Gastrocnemius medialis (tissue), 4 donors: ENCODE measurements at regions not wholly inside any gene's neighbourhood (a gene's known extent, or its start where the extent isn't known, plus 50 kb on each side); places are given as distances from the start of the nearest gene placed in this dataset.

Experiments used
- ATAC-seq, 2 donors: fragments of 150-250 bp; one replicate each; pipeline ENCODE4 v1.9.1; 2016
- DNase-seq, 2 donors: peaks; one replicate each; pipeline ENCODE4 v3.0.0-alpha.2; 2019
- H3K27ac ChIP-seq, 4 donors: fragments of 200-600 bp; sonication (generic); 1 replicate in 1 of 4; 2 replicates in 3 of 4; pipeline ENCODE4 v1.5.1; 2016 to 2018; ENCODE audit warnings: mild to moderate bottlenecking in 2 of 4, moderate library complexity in 1 of 4
- H3K27me3 ChIP-seq, 3 donors: fragments of 200-600 bp; sonication (generic) in 2 of 3; 1 replicate in 1 of 3; 2 replicates in 2 of 3; pipeline versions ENCODE4 v1.5.1 to v1.6.0; 2016 to 2019; ENCODE audit warnings: mild to moderate bottlenecking in 1 of 3, moderate library complexity in 1 of 3
- H3K36me3 ChIP-seq, 2 donors: fragments of 200-600 bp; sonication (generic) in 1 of 2; one replicate each; pipeline ENCODE4 v1.5.1; 2017 to 2018
- H3K4me1 ChIP-seq, 2 donors: fragments of 200-600 bp; sonication (generic) in 1 of 2; one replicate each; pipeline ENCODE4 v1.5.1; 2016 to 2017; ENCODE audit warnings: mild to moderate bottlenecking in 2 of 2
- H3K4me3 ChIP-seq, 4 donors: fragments of 200-600 bp; sonication (generic) in 3 of 4; 1 replicate in 1 of 4; 2 replicates in 3 of 4; pipeline ENCODE4 v1.5.1; 2016 to 2019; ENCODE audit warnings: mild to moderate bottlenecking in 2 of 4
- H3K9me3 ChIP-seq, 3 donors: fragments of 200-600 bp; sonication (generic) in 2 of 3; 1 replicate in 1 of 3; 2 replicates in 2 of 3; pipeline ENCODE4 v1.5.1; 2016 to 2019
- CTCF ChIP-seq, 5 experiments: fragments of 450-650 bp in 3 of 5; fragments of 200-600 bp in 2 of 5; sonication (generic) in 2 of 5; IDR thresholded peaks in 4 of 5; conservative IDR thresholded peaks in 1 of 5; 1 replicate in 4 of 5; 2 replicates in 1 of 5; pipeline ENCODE4 v1.5.1; 2016 to 2019; ENCODE audit warnings: antibody characterized with exemption in 5 of 5, mild to moderate bottlenecking in 3 of 5, moderate library complexity in 3 of 5
- POLR2A ChIP-seq, 2 donors: fragments of 450-650 bp; IDR thresholded peaks; one replicate each; pipeline ENCODE4 v1.6.1; 2017; ENCODE audit warnings: antibody characterized with exemption in 2 of 2, mild to moderate bottlenecking in 2 of 2, moderate library complexity in 2 of 2
- in situ Hi-C, 4 donors: fragments of 200-750 bp; cut with MboI; loops; one replicate each; pipeline versions ENCODE4 v1.15.0 to v1.8.0; 2017; ENCODE audit warnings: low sequenced_read_pairs in 4 of 4
- intact Hi-C: fragments of 100-400 bp; cut with DNase I; formaldehyde crosslinking; loops from one replicate; pipeline ENCODE4 v1.15.1; 2023; ENCODE audit warnings: low total_unique reads

GRCh38 chr4:81965454-81965853, 408.3 kb downstream of the HNRNPD start:
- DNase-seq (no peak), ATAC-seq (no peak)
- no peaks in the 10 kb centered on the region for H3K27me3 ChIP-seq
- no peaks in the 10 kb centered on the region for H3K9me3 ChIP-seq
- in situ Hi-C loops = no loop called here
- no peaks in the 10 kb centered on the region for H3K4me1 ChIP-seq
- no peaks in the 10 kb centered on the region for H3K36me3 ChIP-seq
- H3K4me3 ChIP-seq = no peak overlapping the region
- H3K27ac ChIP-seq = no peak overlapping the region
- intact Hi-C loops = no loop called here
- TF ChIP-seq CTCF (IDR thresholded peaks at IDR 0.05 in 4 of 5, conservative IDR thresholded peaks at IDR 0.05 in 1 of 5) = no peak
- TF ChIP-seq POLR2A (IDR thresholded peaks at IDR 0.05) = no peak

- H3K27me3 ChIP-seq = no peaks in the 10 kb centered on the region
- TF ChIP-seq POLR2A (IDR thresholded peaks at IDR 0.05) = no peak
- TF ChIP-seq CTCF (IDR thresholded peaks at IDR 0.05 in 4 of 5, conservative IDR thresholded peaks at IDR 0.05 in 1 of 5) = no peak
- intact Hi-C loops = no loop called here
- no peak overlapping the region for H3K4me3 ChIP-seq
- no peaks in the 10 kb centered on the region for H3K9me3 ChIP-seq
- in situ Hi-C loops = no loop called here
- DNase-seq (no peak), ATAC-seq (no peak)
- no peaks in the 10 kb centered on the region for H3K4me1 ChIP-seq
- no peak overlapping the region for H3K27ac ChIP-seq
- H3K36me3 ChIP-seq = no peaks in the 10 kb centered on the region
Observed at GRCh38 chr4:81963763-81964020, 410.1 kb downstream of the HNRNPD start.

GRCh38 chr4:81963015-81963762, 410.6 kb downstream of the HNRNPD start:
- intact Hi-C loops = no loop called here
- Histone ChIP-seq H3K36me3 (no peaks in the 10 kb centered on the region), H3K27ac (no peak overlapping the region), H3K4me1 (no peaks in the 10 kb centered on the region), H3K27me3 (no peaks in the 10 kb centered on the region), H3K9me3 (no peaks in the 10 kb centered on the region), H3K4me3 (no peak overlapping the region)
- no peak for TF ChIP-seq CTCF (IDR thresholded peaks at IDR 0.05 in 4 of 5, conservative IDR thresholded peaks at IDR 0.05 in 1 of 5)
- no peak for TF ChIP-seq POLR2A (IDR thresholded peaks at IDR 0.05)
- in situ Hi-C loops = no loop called here
- DNase-seq = no peak
- no peak for ATAC-seq

GRCh38 chr4:81960961-81961360, 412.8 kb downstream of the HNRNPD start:
- Histone ChIP-seq H3K36me3 (no peaks in the 10 kb centered on the region), H3K27ac (no peak overlapping the region), H3K9me3 (no peaks in the 10 kb centered on the region), H3K4me1 (no peaks in the 10 kb centered on the region), H3K4me3 (no peak overlapping the region), H3K27me3 (no peaks in the 10 kb centered on the region)
- intact Hi-C loops = no loop called here
- ATAC-seq (no peak), DNase-seq (no peak)
- in situ Hi-C loops = no loop called here
- TF ChIP-seq CTCF (IDR thresholded peaks at IDR 0.05 in 4 of 5, conservative IDR thresholded peaks at IDR 0.05 in 1 of 5) (no peak), POLR2A (IDR thresholded peaks at IDR 0.05) (no peak)

GRCh38 chr4:81954271-81954670, 419.5 kb downstream of the HNRNPD start:
- no peak for TF ChIP-seq POLR2A (IDR thresholded peaks at IDR 0.05)
- TF ChIP-seq CTCF (IDR thresholded peaks at IDR 0.05 in 4 of 5, conservative IDR thresholded peaks at IDR 0.05 in 1 of 5) = no peak
- Histone ChIP-seq H3K4me3 (no peak overlapping the region), H3K4me1 (no peaks in the 10 kb centered on the region), H3K9me3 (no peaks in the 10 kb centered on the region), H3K27ac (no peak overlapping the region), H3K27me3 (no peaks in the 10 kb centered on the region), H3K36me3 (no peaks in the 10 kb centered on the region)
- ATAC-seq (no peak), DNase-seq (no peak)
- intact Hi-C loops = no loop called here
- in situ Hi-C loops = no loop called here
